ENCODE measurements at regions not wholly inside any gene's neighbourhood (a gene's known extent, or its start where the extent isn't known, plus 50 kb on each side); places are given as distances from the start of the nearest gene placed in this dataset.
"Not testable (repeated sequence)": the region's sequence is repeated elsewhere in the genome, so short reads cannot be mapped to it uniquely, and the experiment has no call there.

DNA sequence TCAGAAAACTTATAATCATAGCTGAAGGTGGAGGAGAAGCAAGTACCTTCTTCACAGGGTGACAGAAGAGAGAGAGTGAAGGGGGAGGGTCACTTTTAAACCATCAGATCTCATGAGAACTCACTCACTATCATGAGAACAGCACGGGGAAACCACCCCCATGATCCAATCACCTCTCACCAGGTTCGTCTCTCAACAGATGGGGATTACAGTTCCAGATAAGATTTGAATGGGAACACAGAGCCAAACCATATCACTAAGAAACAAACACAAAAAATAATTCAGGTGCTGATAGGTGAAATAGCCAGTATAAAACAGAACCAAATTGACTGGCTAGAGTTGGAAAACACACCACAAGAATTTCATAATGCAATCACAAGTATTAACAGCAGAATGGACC lies 162.2 kb upstream of the TEKT4 start:
- not testable (repeated sequence) for H3K18ac ChIP-seq (ENCODE audit: insufficient read length, low read depth, low read length)

More for the DNA sequence above, 162.2 kb upstream of the TEKT4 start:
- H3T11ph ChIP-seq (ENCODE audit: low read length); H4K91ac ChIP-seq (ENCODE audit: insufficient read length, low read depth, low read length); H3K4ac ChIP-seq (ENCODE audit: low read depth, low read length); H4K20me1 ChIP-seq (ENCODE audit: control insufficient read depth, insufficient read depth, insufficient read length); H3K79me2 ChIP-seq (ENCODE audit: insufficient read depth, low read length); H3K9ac ChIP-seq (ENCODE audit: extremely low read depth, insufficient read length, low read length); H3K27me3 Mint-ChIP-seq (ENCODE audit: low read depth); H2BK120ac ChIP-seq (ENCODE audit: low read depth, low read length, poor library complexity, severe bottlenecking); H3K23ac ChIP-seq (ENCODE audit: insufficient read length, low read depth, low read length); H3K79me1 ChIP-seq (ENCODE audit: insufficient read depth, low read depth, low read length, poor library complexity, severe bottlenecking); H3K27ac ChIP-seq (ENCODE audit: insufficient read length, low read depth, low read length); H2AK5ac ChIP-seq (ENCODE audit: insufficient read length, low read length); H3K4me2 ChIP-seq (ENCODE audit: insufficient read depth, insufficient read length, low read length); H3K4me1 ChIP-seq (ENCODE audit: insufficient read depth, low read length); H3K4me1 Mint-ChIP-seq; H3K56ac ChIP-seq (ENCODE audit: insufficient read length, low read depth, low read length); H2BK15ac ChIP-seq (ENCODE audit: low read depth, low read length); DNase-seq; H3K27me3 ChIP-seq (ENCODE audit: insufficient read depth, low read length); H3K14ac ChIP-seq (ENCODE audit: insufficient read depth, low read length); H4K5ac ChIP-seq (ENCODE audit: insufficient read length, low read depth, low read length); H3K23me2 ChIP-seq (ENCODE audit: insufficient read length, low read depth, low read length, poor library complexity, severe bottlenecking); H2BK5ac ChIP-seq (ENCODE audit: insufficient read length, low read length); H3K27ac Mint-ChIP-seq; H2BK20ac ChIP-seq (ENCODE audit: low read depth, low read length, poor library complexity, severe bottlenecking); H2AFZ ChIP-seq (ENCODE audit: low read length); H2BK12ac ChIP-seq (ENCODE audit: insufficient read length, low read depth, low read length); H4K8ac ChIP-seq (replicated peaks; ENCODE audit: insufficient read length, low read depth, low read length); H3K4me3 Mint-ChIP-seq: not testable (repeated sequence)
- peaks cover 6 to 16% (median 7%) of the 10 kb centered on the region in 3 experiments; a peak in 5 of 7 replicates for H3K36me3 Mint-ChIP-seq (ENCODE audit: insufficient read depth in 1 of 3, low read depth in 3 of 3)
- no CpG with 5 or more reads among the region's 2 CpGs for WGBS (ENCODE audit: extremely low coverage, insufficient read length, low lambda C conversion rate)
- peaks cover 21% of the 10 kb centered on the region for H3K9me3 ChIP-seq (ENCODE audit: control insufficient read depth, low read depth, low read length)
- peaks cover 69 to 70% of the 10 kb centered on the region in 2 experiments for H3K9me3 Mint-ChIP-seq
